HCT116 (cell line): ENCODE measurements at regions not wholly inside any gene's neighbourhood (a gene's known extent, or its start where the extent isn't known, plus 50 kb on each side); places are given as distances from the start of the nearest gene placed in this dataset.

ENCODE experiments used
- ATF3 ChIP-seq: IDR thresholded peaks from 2 replicates; pipeline ENCODE4 v1.6.1; 2012
- CTCF ChIP-seq, 3 experiments: fragments of 200-600 bp in 1 of 3; sonication (generic) in 1 of 3; IDR thresholded peaks in 2 of 3; conservative IDR thresholded peaks in 1 of 3; 2 replicates each; pipeline ENCODE4 v1.5.1; 2012 to 2017; ENCODE audit warnings: low read depth in 2 of 3, low read length in 2 of 3, antibody characterized with exemption in 1 of 3, borderline replicate concordance in 1 of 3, control low read depth in 1 of 3, mild to moderate bottlenecking in 1 of 3, mixed read lengths in 1 of 3, mixed run types in 1 of 3, moderate library complexity in 1 of 3; ENCODE audit not compliant: insufficient read depth in 1 of 3
- EZH2 ChIP-seq: fragments of 200-600 bp; sonication (generic); IDR thresholded peaks from 2 replicates; pipeline ENCODE4 v1.6.1; 2017; ENCODE audit warnings: antibody characterized with exemption, mixed run types
- EZH2phosphoT487 ChIP-seq: fragments of 200-600 bp; IDR thresholded peaks from 2 replicates; pipeline ENCODE4 v1.6.1; 2018; ENCODE audit warnings: antibody characterized with exemption, borderline replicate concordance
- JUND ChIP-seq: IDR thresholded peaks from 2 replicates; pipeline ENCODE4 v1.6.1; 2012
- MAX ChIP-seq: IDR thresholded peaks from 2 replicates; pipeline ENCODE4 v1.6.1; 2012
- POLR2A ChIP-seq: IDR thresholded peaks from 2 replicates; pipeline ENCODE4 v1.7.0; 2011; ENCODE audit warnings: borderline replicate concordance; ENCODE audit not compliant: insufficient read depth, insufficient read length; ENCODE audit errors: extremely low read depth
- POLR2AphosphoS5 ChIP-seq: IDR thresholded peaks from 2 replicates; pipeline ENCODE4 v1.6.1; 2011; ENCODE audit warnings: mild to moderate bottlenecking, low read depth, low read length, moderate library complexity
- RAD21 ChIP-seq: IDR thresholded peaks from 2 replicates; pipeline ENCODE4 v1.6.1; 2012; ENCODE audit warnings: low read depth, mild to moderate bottlenecking
- REST ChIP-seq: IDR thresholded peaks from 2 replicates; pipeline ENCODE4 v1.6.1; 2012; ENCODE audit warnings: low read depth
- SIN3A ChIP-seq: IDR thresholded peaks from 2 replicates; pipeline ENCODE4 v1.6.1; 2012; ENCODE audit warnings: low read depth
- SP1 ChIP-seq: IDR thresholded peaks from 2 replicates; pipeline ENCODE4 v1.6.1; 2012; ENCODE audit warnings: low read depth
- ZNF274 ChIP-seq: fragments of 200-500 bp; sonication (Bioruptor generic); IDR thresholded peaks from 2 replicates; pipeline ENCODE4 v1.6.1; 2014; ENCODE audit warnings: mild to moderate bottlenecking, low read depth, low read length, inconsistent platforms

- TF ChIP-seq POLR2AphosphoS5 (no peak), REST (no peak), CTCF (IDR thresholded peaks at IDR 0.05 in 2 of 3, conservative IDR thresholded peaks at IDR 0.05 in 1 of 3; ENCODE audit: borderline replicate concordance in 1 of 3, insufficient read depth in 1 of 3, low read depth in 2 of 3, low read length in 2 of 3) (no peak), RAD21 (no peak), ATF3 (no peak), SP1 (no peak), POLR2A (no peak), EZH2phosphoT487 (no peak), JUND (no peak), SIN3A (no peak), MAX (no peak), EZH2 (no peak), ZNF274 (no peak)
These were observed 114.5 kb upstream of the SPRY4 start for GRCh38 chr5:142439207-142439860.
